SH-SY5Y (cell line): ENCODE measurements at regions not wholly inside any gene's neighbourhood (a gene's known extent, or its start where the extent isn't known, plus 50 kb on each side); places are given as distances from the start of the nearest gene placed in this dataset.

Source experiments
- GATA2 ChIP-seq: IDR thresholded peaks from 2 replicates; pipeline ENCODE4 v1.6.1; 2011; ENCODE audit warnings: mild to moderate bottlenecking, low read depth, low read length
- GATA3 ChIP-seq: IDR thresholded peaks from 2 replicates; pipeline ENCODE4 v1.6.1; 2011; ENCODE audit warnings: low read depth, mild to moderate bottlenecking, low read length, moderate library complexity

DNA sequence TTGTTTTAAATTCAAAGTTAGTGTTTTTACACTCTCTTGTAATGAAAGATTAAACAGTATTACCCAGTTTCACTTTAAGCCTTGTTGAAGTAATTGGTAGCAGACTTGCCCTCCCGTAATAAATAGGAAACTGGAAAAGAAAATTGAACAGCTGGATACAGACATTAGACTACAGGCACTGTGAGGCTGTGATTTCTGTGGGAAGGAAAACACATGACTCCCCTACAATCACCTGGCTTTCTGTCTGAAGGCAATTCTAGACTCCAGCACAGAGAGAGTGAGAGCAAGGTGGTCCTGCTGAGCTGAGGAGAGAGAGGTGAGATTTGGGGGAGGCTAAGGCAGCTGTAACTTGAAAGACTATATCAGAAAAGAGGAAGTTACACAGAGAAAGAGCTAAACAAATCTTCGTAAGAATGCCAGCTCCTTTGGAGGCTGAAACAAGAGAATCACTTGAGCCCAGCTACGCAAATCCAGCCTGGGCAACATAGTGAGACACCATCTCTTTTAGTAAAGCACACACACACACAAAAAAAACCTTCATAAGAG is 57.8 kb upstream of the CDYL2 start:
- TF ChIP-seq GATA2 (no peak), GATA3 (no peak)
